ENCODE measurements at regions not wholly inside any gene's neighbourhood (a gene's known extent, or its start where the extent isn't known, plus 50 kb on each side); places are given as distances from the start of the nearest gene placed in this dataset.
A peak's percentile ranks its signal among the peaks of the same experiment; 100 is the strongest.

DNA sequence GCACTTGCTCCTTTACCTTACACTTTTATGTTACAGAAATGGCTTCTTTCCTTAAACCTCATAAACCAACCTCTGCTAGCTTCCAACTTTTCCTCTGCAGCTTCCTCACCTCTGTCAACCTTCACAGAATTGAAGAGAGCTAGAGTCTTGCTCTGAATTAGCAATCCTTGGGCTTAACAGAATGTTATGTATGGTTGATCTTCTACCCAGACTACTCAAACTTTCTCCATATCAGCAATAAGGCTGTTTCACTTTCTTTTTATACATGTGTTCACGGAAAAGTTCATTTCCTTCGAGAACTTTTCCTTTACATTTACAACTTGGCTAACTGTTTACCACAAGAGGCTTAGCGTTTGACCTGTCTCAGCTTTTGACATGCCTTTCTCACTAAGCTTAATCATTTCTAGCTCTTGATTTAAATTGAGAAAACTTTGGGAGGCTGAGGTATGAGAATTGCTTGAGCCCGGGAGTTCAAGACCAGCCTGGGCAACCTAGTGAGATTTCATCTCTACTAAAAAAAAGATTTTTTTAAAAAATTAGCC, 207.3 kb downstream of the BMP7 start:
- no peak for DNase-seq (ENCODE audit: low spot score)

DNA sequence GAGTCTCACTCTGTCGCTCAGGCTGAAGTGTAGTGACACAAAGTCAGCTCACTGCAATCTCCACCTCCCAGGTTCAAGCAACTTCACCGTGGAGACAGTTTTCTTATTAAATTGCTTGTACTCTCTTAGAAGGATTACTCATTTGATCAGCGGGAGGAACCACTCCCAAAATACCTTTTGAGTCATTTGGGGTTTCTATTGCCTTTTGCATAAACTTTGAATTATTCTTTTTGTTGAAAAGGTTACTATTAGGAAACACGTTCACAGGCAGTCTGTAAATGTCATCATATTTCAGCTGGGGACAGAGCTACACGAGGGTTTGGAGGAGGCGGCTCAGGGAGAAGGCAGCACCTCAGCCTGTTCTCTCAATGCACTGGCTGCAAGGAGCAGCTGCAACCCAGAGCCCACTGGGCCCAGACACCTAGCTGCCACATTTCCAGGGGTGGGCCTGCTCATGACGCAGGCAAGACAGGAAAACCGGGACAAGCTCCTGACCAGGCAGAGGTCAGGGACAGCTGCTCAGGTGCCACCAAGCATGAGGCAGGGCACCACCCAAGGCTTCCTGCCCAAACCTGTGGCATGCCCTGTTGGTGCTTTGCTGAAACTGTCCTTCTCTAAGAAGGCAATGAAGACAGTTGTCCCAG, 205.9 kb downstream of the BMP7 start:
- DNase-seq (ENCODE audit: low spot score): peak; percentile 64

DNA sequence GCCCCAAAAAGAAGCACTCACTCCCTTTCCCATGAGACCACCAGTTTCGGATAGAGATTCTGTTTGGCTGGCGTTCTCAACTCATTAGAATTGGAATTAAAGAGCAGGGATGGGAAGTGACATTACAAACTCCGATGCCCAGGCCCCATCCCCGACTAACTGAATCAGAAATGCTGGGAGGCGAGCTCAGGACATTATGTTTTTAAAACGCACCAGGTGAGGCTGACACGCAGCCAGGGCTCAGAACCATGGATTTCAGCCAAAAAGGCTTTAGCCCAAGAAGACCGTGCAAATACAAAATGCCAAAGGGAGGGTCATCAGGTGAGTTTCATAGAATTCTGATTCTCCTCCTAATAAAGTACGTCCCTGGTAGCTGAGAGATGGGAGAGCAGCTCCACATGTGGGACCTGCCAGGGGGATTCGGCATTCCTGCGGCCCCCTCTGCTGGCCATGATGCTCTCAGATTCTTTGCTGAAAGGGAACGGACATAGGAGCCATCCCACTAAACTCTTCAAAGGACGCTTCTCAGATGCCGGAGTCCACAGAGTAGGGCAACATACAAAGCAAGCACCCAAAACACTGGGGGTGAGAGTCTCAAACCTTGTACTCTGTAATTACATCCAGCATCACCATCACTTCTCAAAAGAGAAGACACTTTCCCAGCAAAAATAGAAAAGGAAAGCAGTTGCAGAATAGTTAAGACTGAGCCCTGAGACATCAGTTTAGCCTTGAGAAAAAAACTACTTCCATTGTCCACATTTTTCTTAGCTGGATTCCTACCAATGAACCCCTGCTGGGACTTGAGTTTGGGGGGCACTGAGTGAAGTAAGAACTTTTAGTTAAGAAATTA, 205.2 kb downstream of the BMP7 start:
- peak; percentile 47 for DNase-seq (ENCODE audit: low spot score)

DNA sequence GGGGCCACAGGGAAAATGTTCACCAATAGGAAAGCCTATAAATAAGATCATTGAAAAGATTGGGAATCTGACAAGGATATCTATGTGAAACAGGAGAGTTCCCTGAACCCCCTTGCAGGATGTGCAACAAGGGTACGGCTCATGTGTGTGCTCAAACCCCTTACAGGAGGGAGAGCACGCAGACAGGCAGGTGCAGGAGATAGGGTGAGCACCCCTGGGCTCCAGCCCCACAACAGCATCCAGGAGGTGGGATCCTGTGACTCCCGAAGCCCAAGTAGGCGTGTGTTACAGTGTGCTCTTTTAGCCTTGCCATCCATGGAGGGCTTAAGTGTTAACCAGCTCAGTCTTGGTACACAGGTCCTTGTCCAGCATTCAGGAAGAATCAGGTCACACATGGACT, 204.2 kb downstream of the BMP7 start:
- no peak for DNase-seq (ENCODE audit: low spot score)

DNA sequence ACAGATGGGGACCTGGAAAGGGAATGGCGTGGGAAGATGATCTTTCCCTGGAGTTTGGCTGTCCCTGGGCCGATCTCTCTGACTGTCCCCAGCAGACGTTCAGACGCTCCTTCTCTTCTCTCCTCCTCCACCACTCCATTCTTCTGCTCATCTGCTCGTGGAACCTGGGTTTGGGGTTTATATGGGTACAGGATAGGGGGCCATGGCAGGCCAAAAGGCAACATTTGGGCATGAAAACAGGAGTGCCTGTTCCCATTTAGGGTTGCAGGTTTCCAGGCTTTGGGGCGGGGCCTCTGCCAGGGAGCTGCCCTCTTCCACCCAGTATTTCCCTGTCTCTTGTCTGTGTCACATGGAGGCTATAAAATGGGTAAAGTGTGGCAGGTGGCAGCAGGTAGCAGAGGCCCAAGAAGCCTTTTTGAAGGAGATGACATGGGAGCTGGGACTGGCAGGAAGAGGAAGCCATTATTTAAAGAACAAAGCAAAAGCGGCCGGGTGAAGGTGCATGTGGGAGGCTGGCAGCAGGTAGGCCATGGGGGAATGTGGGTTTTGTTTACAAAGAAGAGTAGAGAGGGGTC, 203.7 kb downstream of the BMP7 start:
- no peak for DNase-seq (ENCODE audit: low spot score)

DNA sequence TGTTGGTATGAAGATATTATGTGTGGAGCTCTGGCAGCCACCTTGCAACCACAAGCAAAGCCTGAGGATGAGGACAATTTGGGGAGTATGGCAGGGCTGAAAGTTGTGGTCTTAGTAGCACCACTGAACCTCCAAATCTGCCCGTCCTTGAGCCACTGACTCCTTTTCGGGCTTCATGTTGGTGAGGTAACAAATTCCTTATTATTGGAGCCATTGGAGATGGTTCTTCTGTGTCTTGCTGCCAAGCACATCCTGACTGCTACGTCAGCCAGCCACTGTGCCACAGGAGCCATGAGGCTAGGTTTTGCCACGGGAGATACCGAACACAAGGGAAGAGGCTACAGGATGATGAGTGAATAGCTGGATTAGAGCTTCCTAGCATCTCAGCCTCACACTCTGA, 201.6 kb downstream of the BMP7 start:
- DNase-seq (ENCODE audit: low spot score): no peak

DNA sequence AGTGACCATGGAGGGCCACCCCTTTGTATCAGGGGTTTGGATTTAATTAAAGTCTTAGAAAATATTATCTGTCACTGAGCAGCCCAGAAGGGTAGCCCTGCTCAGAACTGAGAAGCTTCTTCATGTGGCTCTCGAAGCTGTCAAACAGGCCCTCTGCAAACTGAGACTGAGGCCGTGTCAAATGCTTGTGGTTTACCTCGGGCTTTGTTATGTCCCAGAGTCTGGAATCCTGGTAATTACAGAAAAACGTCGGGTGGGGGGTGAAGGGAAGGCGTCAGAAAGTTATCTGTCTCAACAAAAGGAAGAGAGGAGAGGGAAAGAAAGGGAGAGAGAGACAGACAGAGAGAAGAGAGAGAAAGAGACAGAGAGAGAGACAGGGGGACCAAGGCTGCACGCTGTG, 200.8 kb downstream of the BMP7 start:
- peak; percentile 37 for DNase-seq (ENCODE audit: low spot score)

DNA sequence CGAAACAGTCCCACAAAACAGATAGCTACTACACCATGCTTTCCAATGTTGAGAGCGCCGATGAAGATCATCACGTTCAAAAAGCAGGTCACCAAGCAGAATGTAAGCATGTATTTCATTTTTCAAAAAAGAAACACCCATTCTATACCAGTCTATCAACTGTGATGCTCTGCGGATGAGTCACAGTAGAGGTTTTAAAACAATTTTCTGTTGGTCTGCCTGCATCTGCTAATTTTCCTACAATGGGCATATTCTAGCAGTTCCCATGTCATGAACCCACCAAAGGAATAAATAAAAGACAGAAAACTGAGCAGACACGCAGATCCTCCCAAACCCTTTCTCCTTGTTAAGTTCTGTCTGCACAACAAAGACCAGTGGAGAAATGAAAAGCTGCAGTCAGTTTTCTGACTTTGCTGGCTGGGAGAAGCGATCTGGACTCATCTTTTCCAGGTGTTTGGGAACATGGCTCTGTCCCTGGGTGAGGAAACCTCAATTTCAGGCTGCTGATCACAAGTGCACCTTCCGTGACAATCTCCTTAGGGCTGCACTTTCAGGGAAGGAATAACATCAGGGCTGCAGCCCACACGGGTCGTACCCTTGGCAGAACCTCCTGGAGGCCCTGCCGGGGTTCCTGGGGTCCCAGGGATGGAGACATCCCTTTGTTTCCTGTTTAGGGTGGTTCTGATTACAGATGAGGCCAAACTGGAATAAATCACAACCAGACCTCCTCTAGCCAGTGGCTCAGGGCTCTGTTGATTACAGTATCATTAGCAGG, 200.1 kb downstream of the BMP7 start:
- DNase-seq (ENCODE audit: low spot score): peak; percentile 32

DNA sequence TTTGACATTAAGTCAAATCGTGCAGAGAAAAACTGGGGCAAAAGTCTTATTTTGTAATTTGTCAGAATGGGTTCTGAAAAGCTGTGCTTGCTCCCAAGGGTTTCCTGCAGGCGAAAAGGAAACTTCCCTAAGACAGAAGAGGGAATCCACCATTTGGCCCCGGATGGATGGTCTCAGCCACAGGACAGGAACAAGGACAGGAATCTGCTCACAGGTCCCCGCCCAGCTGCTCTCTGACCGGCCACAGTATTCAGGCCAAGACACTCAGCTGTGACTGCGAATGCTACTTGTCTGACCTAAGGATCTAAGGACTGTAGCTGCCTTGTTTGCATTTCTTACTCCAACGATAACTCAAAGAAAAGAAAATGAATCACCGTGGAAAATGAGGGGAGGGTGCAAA, 197.0 kb downstream of the BMP7 start:
- no peak for DNase-seq (ENCODE audit: low spot score)

DNA sequence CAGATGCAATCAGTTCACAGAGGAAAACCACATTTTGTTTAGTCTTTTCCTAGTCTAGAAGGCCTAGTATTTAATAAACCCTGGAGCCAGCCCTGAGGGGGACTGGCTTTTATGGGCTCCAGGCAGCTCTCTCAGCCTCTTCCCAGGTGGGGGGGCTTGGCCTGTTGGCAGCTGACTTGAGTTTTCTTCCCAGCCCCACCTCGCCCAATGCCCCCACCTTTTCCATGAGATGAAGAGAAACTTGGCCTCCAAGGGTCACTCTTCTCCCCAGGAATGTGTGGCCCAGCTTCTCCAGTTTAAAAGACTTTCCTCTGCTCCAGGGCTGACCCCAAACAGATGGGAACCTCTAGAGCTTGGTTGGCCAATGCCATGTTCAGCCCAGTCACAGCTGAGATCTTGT, 196.1 kb downstream of the BMP7 start:
- DNase-seq (ENCODE audit: low spot score): no peak

DNA sequence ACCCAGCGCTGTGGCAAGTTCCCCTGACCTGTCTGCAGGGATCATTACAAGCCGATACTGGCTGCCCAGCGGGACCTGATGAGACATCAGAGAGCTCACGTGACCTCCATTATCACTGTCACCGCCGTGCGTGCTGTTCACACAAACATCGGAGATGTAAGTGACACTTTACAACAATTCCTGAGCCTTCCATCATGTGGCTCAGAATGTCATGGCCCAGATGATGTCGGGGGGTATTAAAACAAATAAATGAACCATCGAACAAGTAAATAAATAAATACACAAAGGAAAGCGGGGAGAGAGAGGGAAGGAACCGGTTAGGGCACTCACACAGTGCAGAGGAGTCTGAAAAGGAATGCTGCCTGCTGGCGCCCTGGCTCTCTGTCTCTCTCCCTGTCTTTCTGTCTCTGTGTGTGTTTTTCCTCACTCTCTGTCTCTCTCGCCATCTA, 195.1 kb downstream of the BMP7 start:
- DNase-seq (ENCODE audit: low spot score): no peak

DNA sequence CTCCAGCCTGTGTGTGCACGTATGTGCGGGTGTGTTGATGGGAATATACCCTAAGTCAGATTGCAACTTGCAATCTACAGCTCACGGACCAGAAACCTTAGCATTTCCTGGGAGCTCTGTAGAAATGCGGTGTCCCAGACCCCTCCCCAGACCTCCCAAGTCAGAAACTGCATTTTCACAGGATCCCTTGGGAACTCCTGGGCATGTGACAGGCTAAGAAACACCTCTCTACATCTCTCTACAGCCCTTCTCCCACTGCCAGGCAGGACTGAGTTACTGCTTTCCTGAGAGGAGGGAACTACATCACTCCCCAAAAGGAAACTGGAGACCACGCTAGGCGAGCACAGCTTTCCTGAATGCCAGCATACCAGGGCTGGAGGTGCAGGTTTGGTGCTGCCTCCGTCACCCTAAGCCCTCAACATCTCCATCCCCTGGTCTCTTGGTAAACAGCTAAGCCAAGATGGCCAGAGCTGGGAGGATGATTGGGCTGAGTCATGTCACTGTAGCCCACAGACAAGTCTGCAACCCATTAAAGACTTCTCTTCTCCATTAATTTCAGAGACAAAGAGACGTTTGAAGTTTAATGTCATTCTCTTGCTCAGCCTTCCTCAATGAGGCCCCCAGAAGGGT, 194.4 kb downstream of the BMP7 start:
- DNase-seq (ENCODE audit: low spot score): no peak

DNA sequence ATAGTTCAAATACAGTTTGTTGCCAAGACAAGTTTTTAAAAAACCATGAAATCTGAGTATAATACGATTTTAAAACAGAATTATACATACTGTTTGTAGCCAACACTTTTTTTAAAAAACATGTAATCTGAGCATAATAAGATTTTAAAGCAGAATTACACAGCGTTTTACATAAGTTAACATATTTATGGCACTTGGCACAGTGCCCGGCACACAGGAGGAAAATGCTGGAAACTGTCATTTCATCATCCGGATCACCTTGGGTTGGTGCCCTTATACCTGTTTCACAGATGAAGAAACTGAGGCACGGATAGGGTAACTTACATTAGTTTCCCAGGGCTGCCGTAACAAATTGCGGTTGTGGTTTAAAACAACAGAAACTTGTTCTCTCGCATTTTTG, 193.0 kb downstream of the BMP7 start:
- DNase-seq (ENCODE audit: low spot score): no peak

DNA sequence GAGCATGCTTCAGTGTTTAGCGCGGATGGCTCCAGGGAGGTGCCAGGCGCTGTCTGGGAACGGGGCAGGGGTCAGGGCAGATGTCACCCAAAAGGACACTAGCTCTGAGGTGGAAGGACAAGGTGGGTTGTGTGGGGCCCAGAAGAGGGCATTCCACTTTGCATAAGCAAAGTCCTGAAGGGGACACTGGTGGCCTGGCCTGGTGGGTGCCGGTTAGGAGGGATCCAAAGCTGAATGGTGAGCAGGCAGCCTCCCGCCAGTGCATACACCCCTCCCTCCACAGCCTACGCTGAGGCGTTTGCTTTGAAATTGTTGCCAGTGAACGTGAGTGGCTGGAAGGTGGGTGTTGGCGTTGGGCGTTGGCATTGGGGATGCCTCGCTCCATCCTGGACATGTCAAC, 192.1 kb downstream of the BMP7 start:
- DNase-seq (ENCODE audit: low spot score): no peak

DNA sequence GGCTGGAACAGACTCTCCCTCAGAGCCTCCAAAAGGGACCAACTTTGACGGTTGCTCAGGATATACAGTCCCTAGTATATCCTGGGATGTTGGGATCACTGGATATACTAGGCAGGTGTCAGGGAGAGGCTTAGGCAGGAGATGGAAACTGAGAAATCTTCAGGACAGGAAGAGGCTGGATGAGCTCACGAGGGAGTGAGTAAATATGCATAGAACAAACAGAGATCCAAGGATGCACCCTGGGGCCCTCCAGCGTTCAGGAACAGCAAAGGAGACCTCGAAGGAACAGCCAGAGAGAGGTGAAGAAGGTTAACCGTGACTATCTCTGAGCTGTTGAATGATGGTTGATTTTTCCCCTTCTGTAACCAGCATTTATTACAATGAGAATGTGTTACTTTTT, 191.3 kb downstream of the BMP7 start:
- no peak for DNase-seq (ENCODE audit: low spot score)

DNA sequence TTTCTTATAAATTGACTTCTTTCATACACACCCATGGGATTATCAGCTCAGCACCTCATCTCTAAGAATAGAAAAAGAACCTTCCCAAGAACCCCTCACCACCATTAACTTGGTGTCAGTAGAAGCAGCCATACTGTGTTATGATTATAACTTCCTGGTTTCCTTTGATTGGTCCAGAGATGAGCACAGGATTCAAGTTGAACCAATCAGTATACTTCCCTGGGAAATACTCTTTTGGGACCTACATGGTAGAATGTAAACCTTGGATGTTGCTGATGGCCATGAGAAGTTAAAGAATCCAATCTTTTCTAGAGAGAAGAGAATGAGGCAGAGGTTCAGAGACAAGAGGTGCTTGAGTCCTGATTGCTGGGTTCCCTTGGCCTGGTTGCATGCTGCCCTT, 190.8 kb downstream of the BMP7 start:
- no peak for DNase-seq (ENCODE audit: low spot score)

DNA sequence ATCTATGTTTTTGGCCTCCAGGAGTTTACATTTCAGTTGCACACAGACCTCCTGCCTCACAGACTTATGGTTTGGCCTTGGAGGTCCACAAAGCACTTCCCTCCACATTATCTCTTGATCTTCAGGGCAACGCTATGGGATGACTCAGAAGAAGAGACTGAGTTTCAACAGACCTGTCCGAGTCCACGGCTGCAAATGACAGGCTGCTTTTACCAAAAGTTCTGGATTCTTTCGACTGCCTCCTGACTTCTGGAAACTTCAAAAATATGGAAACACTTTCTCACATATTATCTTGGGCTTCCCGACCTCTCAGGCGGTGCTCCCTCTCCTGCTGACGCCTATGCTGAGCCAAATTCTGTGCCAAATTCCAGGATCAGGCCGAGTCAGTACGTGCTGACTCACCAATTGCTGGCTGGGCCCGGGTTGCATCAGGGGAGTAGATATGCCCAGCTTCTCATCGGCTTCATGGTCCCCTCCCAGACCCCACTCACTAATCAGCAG, 190.2 kb downstream of the BMP7 start:
- peak; percentile 65 for DNase-seq (ENCODE audit: low spot score)

DNA sequence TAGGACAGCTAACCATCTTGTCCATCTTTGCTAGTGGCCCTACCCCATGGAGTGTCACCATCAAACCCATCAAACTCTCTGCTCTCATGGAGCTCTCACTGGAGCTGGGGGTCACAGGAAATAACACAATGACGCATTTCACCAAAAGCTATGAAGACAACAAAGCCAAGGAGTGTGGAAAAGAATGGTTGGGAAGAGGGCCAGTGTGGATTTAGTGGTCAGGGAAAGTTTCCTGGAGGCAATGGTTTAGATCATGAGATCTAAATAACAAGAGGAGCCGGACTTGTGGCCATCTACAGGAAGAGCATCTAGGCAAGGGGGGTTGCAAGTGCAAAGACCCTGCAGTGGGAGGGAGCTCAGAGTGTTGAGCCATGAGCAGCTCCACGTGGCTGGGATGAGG, 189.5 kb downstream of the BMP7 start:
- peak; percentile 27 for DNase-seq (ENCODE audit: low spot score)

DNA sequence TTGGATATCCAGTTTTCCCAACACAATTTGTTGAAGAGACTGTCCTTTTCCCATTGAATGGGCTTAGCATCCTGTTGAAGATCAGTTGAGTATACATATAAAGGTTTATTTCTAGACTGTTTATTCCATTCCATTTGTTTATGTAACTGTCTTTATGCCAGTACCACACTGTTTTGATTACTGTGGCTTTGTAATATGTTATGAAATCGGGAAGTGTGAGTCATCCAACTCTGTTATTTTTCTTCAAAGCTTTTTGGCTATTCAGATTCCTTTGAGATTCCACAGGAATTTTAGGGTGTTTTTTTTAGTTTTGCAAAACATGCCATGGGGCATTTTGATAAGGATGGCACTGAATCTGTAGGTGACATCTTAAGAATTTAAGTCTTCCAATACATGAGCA, 188.3 kb downstream of the BMP7 start:
- no peak for DNase-seq (ENCODE audit: low spot score)

DNA sequence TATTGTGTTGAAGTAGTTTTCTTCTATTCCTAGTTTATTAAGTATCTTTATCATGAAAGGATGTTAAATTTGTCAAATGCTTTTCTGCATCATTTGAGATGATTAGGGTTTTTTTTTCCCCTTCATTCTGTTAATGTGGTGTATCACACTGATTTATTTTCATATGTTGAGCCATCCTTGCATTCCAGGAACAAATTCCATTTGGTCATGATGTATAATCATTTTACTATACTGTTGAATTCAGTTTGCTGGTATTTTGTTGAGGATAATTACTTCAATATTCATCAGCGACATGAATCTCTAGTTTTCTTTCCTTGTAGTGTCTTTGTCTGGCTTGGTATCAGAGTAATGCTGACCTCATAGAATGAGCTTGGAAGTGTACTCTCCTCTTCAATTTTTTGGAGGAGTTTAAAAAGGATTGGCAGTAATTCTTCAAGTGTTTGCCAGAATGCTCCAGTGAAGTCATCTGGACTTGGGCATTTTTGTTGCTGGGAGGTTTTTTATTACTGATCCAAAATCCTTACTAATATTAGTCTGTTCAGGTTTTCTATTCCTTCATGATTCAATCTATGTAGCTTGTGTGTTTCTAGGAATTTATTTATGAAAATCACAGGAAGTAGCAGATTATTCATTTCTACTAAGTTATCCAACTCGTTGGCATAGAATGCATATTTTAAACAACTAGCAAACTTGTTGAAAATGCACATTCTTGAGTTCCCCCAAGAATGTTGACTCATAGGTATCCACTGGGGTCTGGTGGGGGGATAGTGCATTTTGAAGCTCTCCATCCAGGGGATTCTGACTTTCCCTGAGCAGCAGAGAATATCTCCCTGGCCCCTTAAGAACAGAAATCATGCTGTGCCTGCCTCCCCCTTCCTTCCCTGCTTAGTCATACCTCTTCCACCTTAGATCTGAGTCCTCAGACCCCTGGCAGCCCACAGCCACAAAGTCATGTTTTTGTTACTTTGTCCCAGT, 187.1 kb downstream of the BMP7 start:
- no peak for DNase-seq (ENCODE audit: low spot score)
